HT1080 (cell line): ENCODE measurements at regions not wholly inside any gene's neighbourhood (a gene's known extent, or its start where the extent isn't known, plus 50 kb on each side); places are given as distances from the start of the nearest gene placed in this dataset.
A peak's percentile ranks its signal among the peaks of the same experiment; 100 is the strongest.

ENCODE experiments used
- DNase-seq: peaks from one replicate; pipeline ENCODE4 v3.0.0-alpha.2; 2015; ENCODE audit warnings: low read depth

DNA sequence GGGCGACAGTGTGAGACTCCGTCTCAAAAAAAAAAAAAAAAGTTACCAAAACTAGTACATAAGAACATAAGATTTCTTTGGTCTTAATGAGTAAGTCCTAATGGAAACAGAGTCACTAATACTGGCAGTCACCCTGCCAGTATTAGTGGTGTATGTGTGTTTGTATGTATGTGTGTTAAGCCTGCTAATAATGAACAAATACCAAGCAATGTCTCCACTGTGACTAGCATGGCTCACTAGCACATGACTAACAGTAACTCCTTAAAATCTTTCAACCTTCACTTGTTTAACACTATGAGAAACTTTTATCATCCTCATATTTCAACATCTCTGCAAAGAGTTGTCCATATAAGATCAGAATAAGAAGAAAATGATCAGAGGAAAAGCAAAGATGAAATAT, 231.0 kb upstream of the ATP11B start:
- DNase-seq: no peak

DNA sequence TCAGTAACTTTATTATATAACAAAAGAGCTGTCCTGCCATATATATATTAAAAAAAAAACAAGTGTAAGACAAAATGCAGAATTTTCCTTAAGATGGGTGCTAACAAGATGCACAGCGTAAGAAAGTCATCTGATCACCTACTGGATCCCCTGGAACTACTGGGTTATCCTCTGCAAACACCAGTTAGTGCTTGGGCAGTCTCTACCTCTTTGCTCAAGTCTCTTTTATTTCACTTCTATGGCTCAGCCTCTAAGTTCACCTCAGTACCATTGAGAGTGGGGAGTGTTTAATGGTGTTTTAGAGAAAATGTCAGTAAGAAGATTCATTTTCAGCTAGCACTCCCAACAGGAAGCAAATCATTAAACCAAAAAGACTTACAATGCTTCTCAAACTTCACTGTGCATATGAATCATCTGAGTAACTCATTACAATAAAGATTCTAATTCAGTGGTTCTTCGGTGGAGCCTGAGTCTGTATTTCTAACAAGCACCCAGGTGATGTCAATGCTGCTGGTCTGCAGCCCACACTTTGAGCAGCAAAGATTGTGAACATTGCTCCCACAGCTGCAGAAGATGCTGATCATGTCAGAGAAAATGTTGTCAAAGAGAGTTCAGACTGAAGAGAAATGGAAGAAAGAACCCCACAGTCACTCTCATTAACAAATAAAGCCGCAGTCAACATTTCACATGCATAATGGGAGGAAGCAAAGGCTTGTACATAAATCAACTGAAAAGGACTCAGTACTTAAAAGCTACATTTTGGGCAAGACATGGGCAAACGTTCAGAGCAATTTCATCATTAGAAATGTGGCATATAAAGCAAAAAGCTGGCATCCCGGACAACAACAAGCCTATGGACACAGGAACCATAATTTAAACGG, 227.1 kb upstream of the ATP11B start:
- DNase-seq: peak; percentile 10

GRCh38 chr3:182567700-182568099, 225.6 kb upstream of the ATP11B start:
- DNase-seq: peak; percentile 30

DNA sequence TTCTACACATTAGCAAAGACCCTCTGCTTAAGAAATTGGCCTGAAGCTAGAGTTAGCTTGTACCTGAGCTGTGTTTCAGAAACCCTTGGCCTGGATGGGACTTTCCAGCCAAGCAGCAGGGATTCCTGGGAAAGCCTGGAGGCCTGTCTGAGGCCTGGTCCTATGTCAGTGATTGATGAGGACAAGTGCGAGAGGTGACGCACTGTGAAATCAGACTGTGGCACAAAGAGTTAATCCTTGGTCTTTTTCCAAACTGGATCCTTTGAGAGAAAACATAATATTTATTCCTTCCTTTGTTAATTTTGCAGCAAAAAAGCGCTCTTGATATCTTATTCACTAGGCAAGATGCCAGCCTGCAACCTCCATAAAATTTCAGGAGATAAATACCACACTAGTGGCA, 225.0 kb upstream of the ATP11B start:
- no peak for DNase-seq

GRCh38 chr3:182568876-182569275, 224.4 kb upstream of the ATP11B start:
- DNase-seq: no peak

DNA sequence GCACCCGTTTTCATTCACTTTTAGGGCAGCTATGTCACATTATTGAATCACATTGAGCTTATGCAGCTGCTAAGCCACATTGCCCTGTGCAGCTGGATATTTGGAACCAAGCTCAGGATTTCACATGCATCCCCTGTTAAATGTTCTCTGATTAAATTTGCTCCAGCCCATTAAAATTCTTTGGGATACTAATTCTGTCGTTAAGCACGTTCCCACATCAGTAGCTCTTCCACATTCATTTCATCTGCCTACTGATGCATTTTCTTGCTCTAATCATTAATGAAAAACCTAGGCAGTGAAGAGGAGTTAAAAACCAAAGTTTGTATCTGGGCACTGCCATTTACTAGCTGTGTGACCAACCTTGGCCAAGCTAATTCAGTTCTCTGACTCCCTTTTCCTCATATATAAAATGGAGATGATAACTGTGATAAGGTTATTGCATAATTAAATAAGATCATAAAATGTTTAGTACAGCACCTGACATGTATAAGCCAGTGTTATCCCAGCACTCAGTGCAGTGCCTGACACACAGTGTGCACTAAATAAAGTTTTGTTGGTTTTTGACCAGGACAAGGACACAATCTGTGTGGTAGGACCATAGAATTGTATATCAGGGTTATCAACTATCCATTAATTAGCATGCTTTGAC, 222.2 kb upstream of the ATP11B start:
- DNase-seq: no peak

GRCh38 chr3:182575941-182576340, 217.4 kb upstream of the ATP11B start:
- no peak for DNase-seq

GRCh38 chr3:182583545-182583944, 209.8 kb upstream of the ATP11B start:
- DNase-seq: peak; percentile 16

GRCh38 chr3:182585532-182586150, 207.7 kb upstream of the ATP11B start:
- DNase-seq: no peak

- no peak for DNase-seq
These were observed 200.6 kb upstream of the ATP11B start for GRCh38 chr3:182592747-182593146.

GRCh38 chr3:182596676-182597410, 196.5 kb upstream of the ATP11B start:
- no peak for DNase-seq

DNA sequence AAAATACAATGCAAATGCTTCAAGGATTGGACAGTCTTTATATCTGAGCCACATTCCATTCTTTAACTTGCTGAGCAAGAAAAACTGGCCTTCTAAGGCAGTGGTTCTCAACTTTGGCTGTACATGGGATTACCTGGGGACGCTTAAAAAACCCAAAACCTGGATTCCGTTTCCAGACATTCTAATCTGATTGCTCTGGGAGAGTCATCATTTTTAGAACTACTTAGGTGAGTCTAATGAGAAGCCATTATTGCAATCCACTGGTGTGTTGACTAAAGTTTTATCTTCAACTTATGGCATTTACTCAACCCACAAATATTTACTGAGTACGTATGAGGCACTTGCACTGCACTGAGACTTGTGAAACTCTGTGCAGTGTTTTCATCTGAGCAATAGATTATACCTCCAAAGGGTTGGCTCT, 195.7 kb upstream of the ATP11B start:
- peak; percentile 25 for DNase-seq

- no peak for DNase-seq
These were observed 191.7 kb upstream of the ATP11B start for GRCh38 chr3:182601597-182601996.

- DNase-seq: no peak
These were observed 189.8 kb upstream of the ATP11B start for GRCh38 chr3:182603501-182603900.

GRCh38 chr3:182605882-182606611, 187.3 kb upstream of the ATP11B start:
- no peak for DNase-seq

GRCh38 chr3:182606905-182607504, 186.3 kb upstream of the ATP11B start:
- no peak for DNase-seq

GRCh38 chr3:182608832-182609231, 184.5 kb upstream of the ATP11B start:
- no peak for DNase-seq

- DNase-seq: no peak
These were observed 183.6 kb upstream of the ATP11B start for GRCh38 chr3:182609575-182610156.

DNA sequence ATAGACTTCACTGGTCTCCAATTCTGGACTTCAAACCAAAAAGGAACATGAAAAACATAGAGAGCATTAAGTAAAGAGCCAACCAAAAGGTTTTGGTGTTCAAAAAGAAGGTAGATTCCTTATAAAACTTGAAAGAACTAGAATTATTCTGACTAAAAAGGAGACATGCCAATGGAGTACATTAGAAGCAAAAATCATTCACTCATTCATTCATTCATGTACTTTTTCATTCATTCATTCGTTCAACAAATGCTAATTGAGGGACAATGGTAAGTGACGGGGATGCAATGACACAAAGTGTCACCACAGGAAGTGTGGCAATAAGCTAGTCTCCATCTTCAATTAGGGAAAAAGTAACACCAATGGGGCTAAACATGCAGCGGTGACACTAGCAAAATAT, 181.0 kb upstream of the ATP11B start:
- DNase-seq: no peak

- DNase-seq: no peak
These were observed 175.8 kb upstream of the ATP11B start for GRCh38 chr3:182617500-182617899.
